ENCODE measurements at regions not wholly inside any gene's neighbourhood (a gene's known extent, or its start where the extent isn't known, plus 50 kb on each side); places are given as distances from the start of the nearest gene placed in this dataset.

- DNase-seq (ENCODE audit: low spot score): no peak
Measured at GRCh38 chr13:83935566-83935965, 53.3 kb upstream of the SLITRK1 start.
